HL-60 (cell line): ENCODE measurements at regions not wholly inside any gene's neighbourhood (a gene's known extent, or its start where the extent isn't known, plus 50 kb on each side); places are given as distances from the start of the nearest gene placed in this dataset.

Source experiments
- CTCF ChIP-seq: IDR thresholded peaks from one replicate; pipeline ENCODE4 v1.5.1; 2011; ENCODE audit warnings: low read length, control low read depth, inconsistent platforms; ENCODE audit not compliant: insufficient read depth
- GABPA ChIP-seq: IDR thresholded peaks from 2 replicates; pipeline ENCODE4 v1.6.1; 2012; ENCODE audit warnings: low read depth
- POLR2AphosphoS5 ChIP-seq: IDR thresholded peaks from 2 replicates; pipeline ENCODE4 v1.6.1; 2012; ENCODE audit warnings: low read depth

GRCh38 chr2:19609266-19609665, 250.8 kb upstream of the OSR1 start:
- no peak for TF ChIP-seq CTCF
- TF ChIP-seq POLR2AphosphoS5, result no peak
- TF ChIP-seq GABPA, result no peak
